Panc1 (cell line): ENCODE measurements at regions not wholly inside any gene's neighbourhood (a gene's known extent, or its start where the extent isn't known, plus 50 kb on each side); places are given as distances from the start of the nearest gene placed in this dataset.

Source experiments
- ATAC-seq: fragments of 200-7000 bp; cut with Tn5 transposase; 2 replicates; pipeline ENCODE4 v1.9.1; 2020; ENCODE audit warnings: mild to moderate bottlenecking, moderate library complexity
- BruUV-seq: library from RNA; stranded (reverse); fragments of 400-500 nt; replicated peaks from 2 replicates; lab custom pipeline; 2021; lab: Mats Ljungman, UMichigan
- CTCF ChIA-PET: fragments of 300-600 bp; sonication (Branson Sonifier 250); formaldehyde crosslinking; loops from one replicate; lab custom pipeline; 2022; ENCODE audit warnings: antibody characterized with exemption; lab: Charles Lee
- POLR2A ChIA-PET: fragments of 300-600 bp; sonication (Branson Sonifier 250); formaldehyde crosslinking; loops from one replicate; lab custom pipeline; 2022; ENCODE audit warnings: antibody characterized with exemption; lab: Charles Lee
- DNase-seq: peaks from one replicate; pipeline ENCODE4 v3.0.0-alpha.2; 2010; ENCODE audit warnings: low read depth, low spot score
- H3K27ac ChIP-seq: 2 replicates; pipeline ENCODE4 v1.5.1; 2011; ENCODE audit warnings: mild to moderate bottlenecking, low read length, inconsistent platforms
- H3K27me3 ChIP-seq: fragments of 200-500 bp; sonication (Bioruptor generic); 2 replicates; pipeline ENCODE4 v1.6.0; 2014; ENCODE audit warnings: low read length, inconsistent platforms; ENCODE audit not compliant: control insufficient read depth, insufficient read depth
- H3K36me3 ChIP-seq: fragments of 200-500 bp; sonication (Bioruptor generic); 2 replicates; pipeline ENCODE4 v1.5.1; 2014; ENCODE audit warnings: inconsistent platforms, mild to moderate bottlenecking, low read length, moderate library complexity; ENCODE audit not compliant: control insufficient read depth, insufficient read depth
- H3K4me1 ChIP-seq: 2 replicates; pipeline ENCODE4 v1.5.1; 2011; ENCODE audit warnings: inconsistent platforms, mild to moderate bottlenecking, low read length, moderate library complexity; ENCODE audit not compliant: control insufficient read depth, insufficient read depth
- H3K4me3 ChIP-seq, 2 experiments: 2 replicates each; pipeline ENCODE4 v1.5.1; 2011 to 2012; ENCODE audit warnings: low read depth in 2 of 2, low read length in 2 of 2, mild to moderate bottlenecking in 2 of 2, inconsistent platforms in 1 of 2, moderate library complexity in 1 of 2
- H3K9me3 ChIP-seq: fragments of 200-500 bp; sonication (Bioruptor generic); 2 replicates; pipeline ENCODE4 v1.5.1; 2014; ENCODE audit warnings: low read depth, mild to moderate bottlenecking, inconsistent platforms, low read length, moderate library complexity; ENCODE audit not compliant: control insufficient read depth, insufficient read depth
- POLR2AphosphoS5 ChIP-seq: IDR thresholded peaks from 2 replicates; pipeline ENCODE4 v1.6.1; 2012; ENCODE audit warnings: mild to moderate bottlenecking, low read depth, low read length, moderate library complexity
- REST ChIP-seq, 2 experiments: IDR thresholded peaks; 2 replicates each; pipeline ENCODE4 v1.6.1; 2011 to 2012; ENCODE audit warnings: low read depth in 2 of 2, control low read depth in 1 of 2, low read length in 1 of 2, mild to moderate bottlenecking in 1 of 2, moderate library complexity in 1 of 2; ENCODE audit not compliant: insufficient read depth in 1 of 2
- SIN3A ChIP-seq: IDR thresholded peaks from 2 replicates; pipeline ENCODE4 v1.6.1; 2012; ENCODE audit warnings: low read depth, mild to moderate bottlenecking, low read length, moderate library complexity, borderline replicate concordance; ENCODE audit not compliant: insufficient read depth
- TCF7L2 ChIP-seq: IDR thresholded peaks from 2 replicates; pipeline ENCODE4 v1.6.1; 2011; ENCODE audit warnings: mild to moderate bottlenecking, low read depth, low read length, inconsistent platforms
- in situ Hi-C: cut with HindIII; loops from 2 replicates; pipeline ENCODE4 v1.10.0; 2016; ENCODE audit warnings: low sequenced_read_pairs, low pct_unique_long_range_greater_than_20kb
- intact Hi-C: fragments of 100-400 bp; cut with micrococcal nuclease; formaldehyde crosslinking; loops from one replicate; pipeline ENCODE4 v1.10.0; 2022; ENCODE audit not compliant: unreplicated experiment
- TF ChIP-seq, protein P1 (sequence below): fragments of 450-650 bp; IDR thresholded peaks from 2 replicates; pipeline ENCODE4 v1.5.1; 2017; ENCODE audit warnings: mild to moderate bottlenecking

- ATAC-seq, result no peak
- H3K27me3 ChIP-seq, result no peaks in the 10 kb centered on the region
- TF ChIP-seq TCF7L2 (no peak), POLR2AphosphoS5 (no peak), SIN3A (no peak), REST (IDR thresholded peaks at IDR 0.05; ENCODE audit: insufficient read depth in 1 of 2, low read depth in 2 of 2, low read length in 1 of 2) (no peak)
- TF ChIP-seq, protein P1, sequence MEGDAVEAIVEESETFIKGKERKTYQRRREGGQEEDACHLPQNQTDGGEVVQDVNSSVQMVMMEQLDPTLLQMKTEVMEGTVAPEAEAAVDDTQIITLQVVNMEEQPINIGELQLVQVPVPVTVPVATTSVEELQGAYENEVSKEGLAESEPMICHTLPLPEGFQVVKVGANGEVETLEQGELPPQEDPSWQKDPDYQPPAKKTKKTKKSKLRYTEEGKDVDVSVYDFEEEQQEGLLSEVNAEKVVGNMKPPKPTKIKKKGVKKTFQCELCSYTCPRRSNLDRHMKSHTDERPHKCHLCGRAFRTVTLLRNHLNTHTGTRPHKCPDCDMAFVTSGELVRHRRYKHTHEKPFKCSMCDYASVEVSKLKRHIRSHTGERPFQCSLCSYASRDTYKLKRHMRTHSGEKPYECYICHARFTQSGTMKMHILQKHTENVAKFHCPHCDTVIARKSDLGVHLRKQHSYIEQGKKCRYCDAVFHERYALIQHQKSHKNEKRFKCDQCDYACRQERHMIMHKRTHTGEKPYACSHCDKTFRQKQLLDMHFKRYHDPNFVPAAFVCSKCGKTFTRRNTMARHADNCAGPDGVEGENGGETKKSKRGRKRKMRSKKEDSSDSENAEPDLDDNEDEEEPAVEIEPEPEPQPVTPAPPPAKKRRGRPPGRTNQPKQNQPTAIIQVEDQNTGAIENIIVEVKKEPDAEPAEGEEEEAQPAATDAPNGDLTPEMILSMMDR, result no peak
- no peaks in the 10 kb centered on the region for H3K36me3 ChIP-seq
- CTCF ChIA-PET, result no interaction called here
- no TSS peak for BruUV-seq
- no peaks in the 10 kb centered on the region for H3K4me1 ChIP-seq
- in situ Hi-C loops, result no loop called here
- POLR2A ChIA-PET, result no interaction called here
- H3K27ac ChIP-seq, result no peak overlapping the region
- intact Hi-C loops, result no loop called here
- H3K9me3 ChIP-seq, result no peaks in the 10 kb centered on the region
- no peak for DNase-seq
- no peak overlapping the region for H3K4me3 ChIP-seq
Measured at GRCh38 chr18:44503854-44504253, 176.8 kb upstream of the SETBP1 start.

DNA sequence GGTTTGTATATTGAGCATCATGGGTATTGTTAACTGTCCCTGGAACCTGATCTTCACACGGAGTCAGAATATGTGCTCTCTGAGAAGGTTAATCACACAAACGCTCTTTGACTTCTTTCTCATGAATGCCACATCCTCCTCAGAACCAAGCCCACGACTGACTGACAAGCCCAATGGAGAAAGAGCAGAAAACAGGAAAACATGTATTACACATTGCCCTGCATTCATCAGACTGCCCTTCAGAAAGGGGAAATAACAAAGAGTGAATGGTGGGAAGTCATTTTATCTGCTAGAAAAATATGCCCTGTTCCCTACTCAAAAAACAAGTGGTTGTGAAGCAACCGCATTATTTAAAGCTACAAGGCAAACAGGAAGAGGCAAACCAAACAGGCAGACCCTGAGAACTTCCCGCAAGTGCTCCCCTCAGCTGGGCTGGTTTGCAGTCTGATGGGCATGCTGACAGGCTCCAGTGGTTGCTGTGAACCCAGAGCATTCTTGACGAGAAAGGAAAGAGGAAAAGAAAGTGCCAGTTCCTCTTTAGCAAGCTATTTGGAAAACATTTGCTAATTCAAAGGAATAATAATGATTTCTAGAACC lies 172.9 kb upstream of the SETBP1 start:
- TF ChIP-seq REST (IDR thresholded peaks at IDR 0.05; ENCODE audit: insufficient read depth in 1 of 2, low read depth in 2 of 2, low read length in 1 of 2) (no peak), TCF7L2 (no peak), POLR2AphosphoS5 (no peak), SIN3A (no peak)
- TF ChIP-seq, protein P1, result no peak
- Histone ChIP-seq H3K4me3 (no peak overlapping the region), H3K4me1 (no peaks in the 10 kb centered on the region), H3K27ac (no peak overlapping the region), H3K27me3 (no peaks in the 10 kb centered on the region), H3K36me3 (no peaks in the 10 kb centered on the region), H3K9me3 (no peaks in the 10 kb centered on the region)
- ATAC-seq, result no peak
- in situ Hi-C loops (no loop called here), intact Hi-C loops (no loop called here)
- no TSS peak for BruUV-seq
- POLR2A ChIA-PET, result no interaction called here
- DNase-seq, result no peak
- CTCF ChIA-PET, result no interaction called here
